T-helper 17 cell (primary cell): ENCODE measurements at regions not wholly inside any gene's neighbourhood (a gene's known extent, or its start where the extent isn't known, plus 50 kb on each side); places are given as distances from the start of the nearest gene placed in this dataset.

Experiments used
- ATAC-seq: fragments of 150-1000 bp; cut with Tn5 transposase; 2 replicates; pipeline ENCODE4 v1.10.0; 2021; ENCODE audit warnings: mild to moderate bottlenecking, moderate library complexity
- DNase-seq, 3 donors: peaks; one replicate each; pipeline versions ENCODE4 v3.0.0 to v3.0.0-alpha.2; 2020 to 2021
- H3K9me3 ChIP-seq: one replicate; pipeline ENCODE4 v1.7.0; 2013; ENCODE audit warnings: low read length, mild to moderate bottlenecking; ENCODE audit not compliant: control insufficient read depth, poor library complexity, severe bottlenecking
- H3K27ac Mint-ChIP-seq: one replicate; pipeline ENCODE4 v1.8.0; 2022; ENCODE audit warnings: mild to moderate bottlenecking, moderate library complexity, mixed read lengths
- H3K27me3 Mint-ChIP-seq: one replicate; pipeline ENCODE4 v1.8.0; 2022; ENCODE audit warnings: mixed read lengths
- H3K36me3 Mint-ChIP-seq: one replicate; pipeline ENCODE4 v1.8.0; 2022; ENCODE audit warnings: low read depth, mixed read lengths
- H3K4me1 Mint-ChIP-seq: one replicate; pipeline ENCODE4 v1.8.0; 2022; ENCODE audit warnings: mild to moderate bottlenecking, mixed read lengths
- H3K4me3 Mint-ChIP-seq: one replicate; pipeline ENCODE4 v1.8.0; 2022; ENCODE audit warnings: mild to moderate bottlenecking, moderate library complexity, mixed read lengths

- Mint-ChIP-seq H3K27me3 (peaks cover 20% of the 10 kb centered on the region), H3K4me1 (no peaks in the 10 kb centered on the region), H3K27ac (no peak overlapping the region), H3K4me3 (no peak overlapping the region), H3K36me3 (no peaks in the 10 kb centered on the region)
- DNase-seq = no peak
- ATAC-seq = no peak
- no peaks in the 10 kb centered on the region for H3K9me3 ChIP-seq
Observed at GRCh38 chr1:4495809-4496208, 158.6 kb upstream of the AJAP1 start.

GRCh38 chr1:4500441-4500840 is 154.0 kb upstream of the AJAP1 start:
- no peak for ATAC-seq
- H3K27me3 Mint-ChIP-seq = peaks cover 36% of the 10 kb centered on the region

GRCh38 chr1:4506591-4506990 is 147.8 kb upstream of the AJAP1 start:
- no peaks in the 10 kb centered on the region for H3K36me3 Mint-ChIP-seq
- no peak overlapping the region for H3K27ac Mint-ChIP-seq
- no peaks in the 10 kb centered on the region for H3K9me3 ChIP-seq
- ATAC-seq (no peak), DNase-seq (no peak)
- no peak overlapping the region for H3K4me3 Mint-ChIP-seq
- H3K4me1 Mint-ChIP-seq = no peaks in the 10 kb centered on the region
- H3K27me3 Mint-ChIP-seq = peaks cover 63% of the 10 kb centered on the region

More at GRCh38 chr1:4500441-4500840, 154.0 kb upstream of the AJAP1 start:
- Mint-ChIP-seq H3K27ac (no peak overlapping the region), H3K4me1 (no peaks in the 10 kb centered on the region), H3K4me3 (no peak overlapping the region), H3K36me3 (no peaks in the 10 kb centered on the region)
- no peaks in the 10 kb centered on the region for H3K9me3 ChIP-seq
- DNase-seq = no peak

- DNase-seq (no peak), ATAC-seq (no peak)
- no peak overlapping the region for H3K27ac Mint-ChIP-seq
- no peaks in the 10 kb centered on the region for H3K4me1 Mint-ChIP-seq
- H3K27me3 Mint-ChIP-seq = peaks cover 57% of the 10 kb centered on the region
- peaks cover 3% of the 10 kb centered on the region for H3K36me3 Mint-ChIP-seq
- H3K4me3 Mint-ChIP-seq = no peak overlapping the region
- no peaks in the 10 kb centered on the region for H3K9me3 ChIP-seq
Observed at GRCh38 chr1:4509206-4509605, 145.2 kb upstream of the AJAP1 start.

GRCh38 chr1:4510276-4510691 is 144.1 kb upstream of the AJAP1 start:
- Mint-ChIP-seq H3K4me3 (no peak overlapping the region), H3K27me3 (peaks cover 61% of the 10 kb centered on the region), H3K36me3 (peaks cover 3% of the 10 kb centered on the region), H3K27ac (no peak overlapping the region), H3K4me1 (no peaks in the 10 kb centered on the region)
- DNase-seq = no peak
- no peak for ATAC-seq
- H3K9me3 ChIP-seq = no peaks in the 10 kb centered on the region

GRCh38 chr1:4511374-4511773 is 143.0 kb upstream of the AJAP1 start:
- Mint-ChIP-seq H3K4me3 (no peak overlapping the region), H3K27me3 (peaks cover 61% of the 10 kb centered on the region), H3K4me1 (no peaks in the 10 kb centered on the region), H3K27ac (no peak overlapping the region), H3K36me3 (peaks cover 3% of the 10 kb centered on the region)
- no peaks in the 10 kb centered on the region for H3K9me3 ChIP-seq
- ATAC-seq = no peak
- no peak for DNase-seq

- H3K27ac Mint-ChIP-seq = no peak overlapping the region
- no peak overlapping the region for H3K4me3 Mint-ChIP-seq
Observed at GRCh38 chr1:4512636-4513035, 141.8 kb upstream of the AJAP1 start.

GRCh38 chr1:4513685-4514084 is 140.7 kb upstream of the AJAP1 start:
- Mint-ChIP-seq H3K27ac (no peak overlapping the region), H3K27me3 (peaks cover 67% of the 10 kb centered on the region)
- no peak for ATAC-seq

More at GRCh38 chr1:4512636-4513035, 141.8 kb upstream of the AJAP1 start:
- no peaks in the 10 kb centered on the region for H3K9me3 ChIP-seq
- Mint-ChIP-seq H3K36me3 (peaks cover 3% of the 10 kb centered on the region), H3K4me1 (no peaks in the 10 kb centered on the region), H3K27me3 (peaks cover 58% of the 10 kb centered on the region)
- DNase-seq (no peak), ATAC-seq (no peak)

GRCh38 chr1:4515727-4516289 is 138.6 kb upstream of the AJAP1 start:
- H3K9me3 ChIP-seq = no peaks in the 10 kb centered on the region
- Mint-ChIP-seq H3K27ac (no peak overlapping the region), H3K36me3 (peaks cover 3% of the 10 kb centered on the region), H3K4me3 (no peak overlapping the region), H3K4me1 (no peaks in the 10 kb centered on the region), H3K27me3 (peaks cover 64% of the 10 kb centered on the region)
- no peak for ATAC-seq
- no peak for DNase-seq

More at GRCh38 chr1:4513685-4514084, 140.7 kb upstream of the AJAP1 start:
- Mint-ChIP-seq H3K4me1 (no peaks in the 10 kb centered on the region), H3K36me3 (peaks cover 3% of the 10 kb centered on the region), H3K4me3 (no peak overlapping the region)
- no peak for DNase-seq
- no peaks in the 10 kb centered on the region for H3K9me3 ChIP-seq

- Mint-ChIP-seq H3K27ac (no peak overlapping the region), H3K4me3 (no peak overlapping the region), H3K4me1 (no peaks in the 10 kb centered on the region), H3K27me3 (peaks cover 56% of the 10 kb centered on the region), H3K36me3 (peaks cover 3% of the 10 kb centered on the region)
- DNase-seq (no peak), ATAC-seq (no peak)
- H3K9me3 ChIP-seq = no peaks in the 10 kb centered on the region
Observed at GRCh38 chr1:4516596-4516995, 137.8 kb upstream of the AJAP1 start.

GRCh38 chr1:4517186-4517954 is 137.0 kb upstream of the AJAP1 start:
- no peaks in the 10 kb centered on the region for H3K9me3 ChIP-seq
- no peak for DNase-seq
- ATAC-seq = no peak
- H3K27me3 Mint-ChIP-seq = peaks cover 50% of the 10 kb centered on the region
- peaks cover under 1% of the 10 kb centered on the region for H3K36me3 Mint-ChIP-seq
- no peak overlapping the region for H3K4me3 Mint-ChIP-seq
- H3K27ac Mint-ChIP-seq = no peak overlapping the region
- no peaks in the 10 kb centered on the region for H3K4me1 Mint-ChIP-seq

GRCh38 chr1:4518621-4519020 is 135.8 kb upstream of the AJAP1 start:
- ATAC-seq (no peak), DNase-seq (no peak)
- H3K36me3 Mint-ChIP-seq = no peaks in the 10 kb centered on the region
- no peaks in the 10 kb centered on the region for H3K4me1 Mint-ChIP-seq
- no peak overlapping the region for H3K4me3 Mint-ChIP-seq
- H3K27me3 Mint-ChIP-seq = peaks cover 50% of the 10 kb centered on the region
- H3K27ac Mint-ChIP-seq = no peak overlapping the region
- H3K9me3 ChIP-seq = no peaks in the 10 kb centered on the region

- peaks cover 41% of the 10 kb centered on the region for H3K27me3 Mint-ChIP-seq
- H3K4me3 Mint-ChIP-seq = no peak overlapping the region
- H3K27ac Mint-ChIP-seq = no peak overlapping the region
- no peaks in the 10 kb centered on the region for H3K9me3 ChIP-seq
- no peaks in the 10 kb centered on the region for H3K36me3 Mint-ChIP-seq
- ATAC-seq = no peak
- no peaks in the 10 kb centered on the region for H3K4me1 Mint-ChIP-seq
- no peak for DNase-seq
Observed at GRCh38 chr1:4519954-4520353, 134.5 kb upstream of the AJAP1 start.

- ATAC-seq (no peak), DNase-seq (no peak)
- no peaks in the 10 kb centered on the region for H3K9me3 ChIP-seq
- H3K36me3 Mint-ChIP-seq = no peaks in the 10 kb centered on the region
- no peaks in the 10 kb centered on the region for H3K4me1 Mint-ChIP-seq
- no peak overlapping the region for H3K27ac Mint-ChIP-seq
- H3K27me3 Mint-ChIP-seq = peaks cover 31% of the 10 kb centered on the region
- H3K4me3 Mint-ChIP-seq = no peak overlapping the region
Observed at GRCh38 chr1:4523551-4523950, 130.9 kb upstream of the AJAP1 start.
